ENCODE measurements at regions not wholly inside any gene's neighbourhood (a gene's known extent, or its start where the extent isn't known, plus 50 kb on each side); places are given as distances from the start of the nearest gene placed in this dataset.

DNA sequence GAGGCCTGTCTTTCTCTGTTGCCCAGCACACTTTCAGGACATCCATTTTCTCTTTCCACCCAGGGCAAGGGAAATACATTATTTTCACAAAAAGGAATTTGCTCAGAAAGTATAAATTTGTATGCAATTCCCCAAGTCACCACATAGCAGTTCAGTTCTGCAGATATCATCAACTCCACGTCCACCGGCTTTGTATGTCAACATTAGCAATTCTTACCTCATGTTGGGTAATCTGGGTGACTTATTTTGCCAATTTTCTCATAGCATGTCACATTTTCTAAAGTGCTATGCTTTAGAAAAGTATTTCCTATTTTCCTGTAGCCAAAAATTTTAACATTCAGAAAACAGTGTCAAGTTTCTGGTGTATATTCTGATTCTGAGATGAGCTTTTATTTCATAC is 501.8 kb downstream of the EFNB2 start:
- TF ChIP-seq, protein P1, sequence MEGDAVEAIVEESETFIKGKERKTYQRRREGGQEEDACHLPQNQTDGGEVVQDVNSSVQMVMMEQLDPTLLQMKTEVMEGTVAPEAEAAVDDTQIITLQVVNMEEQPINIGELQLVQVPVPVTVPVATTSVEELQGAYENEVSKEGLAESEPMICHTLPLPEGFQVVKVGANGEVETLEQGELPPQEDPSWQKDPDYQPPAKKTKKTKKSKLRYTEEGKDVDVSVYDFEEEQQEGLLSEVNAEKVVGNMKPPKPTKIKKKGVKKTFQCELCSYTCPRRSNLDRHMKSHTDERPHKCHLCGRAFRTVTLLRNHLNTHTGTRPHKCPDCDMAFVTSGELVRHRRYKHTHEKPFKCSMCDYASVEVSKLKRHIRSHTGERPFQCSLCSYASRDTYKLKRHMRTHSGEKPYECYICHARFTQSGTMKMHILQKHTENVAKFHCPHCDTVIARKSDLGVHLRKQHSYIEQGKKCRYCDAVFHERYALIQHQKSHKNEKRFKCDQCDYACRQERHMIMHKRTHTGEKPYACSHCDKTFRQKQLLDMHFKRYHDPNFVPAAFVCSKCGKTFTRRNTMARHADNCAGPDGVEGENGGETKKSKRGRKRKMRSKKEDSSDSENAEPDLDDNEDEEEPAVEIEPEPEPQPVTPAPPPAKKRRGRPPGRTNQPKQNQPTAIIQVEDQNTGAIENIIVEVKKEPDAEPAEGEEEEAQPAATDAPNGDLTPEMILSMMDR (IDR thresholded peaks at IDR 0.05; ENCODE audit: low read depth, low read length), result no peak
- no peak for TF ChIP-seq EZH2phosphoT487 (IDR thresholded peaks at IDR 0.05; ENCODE audit: low read depth)

Measured in OCI-LY3 (cell line).